ENCODE measurements at regions not wholly inside any gene's neighbourhood (a gene's known extent, or its start where the extent isn't known, plus 50 kb on each side); places are given as distances from the start of the nearest gene placed in this dataset.

DNA sequence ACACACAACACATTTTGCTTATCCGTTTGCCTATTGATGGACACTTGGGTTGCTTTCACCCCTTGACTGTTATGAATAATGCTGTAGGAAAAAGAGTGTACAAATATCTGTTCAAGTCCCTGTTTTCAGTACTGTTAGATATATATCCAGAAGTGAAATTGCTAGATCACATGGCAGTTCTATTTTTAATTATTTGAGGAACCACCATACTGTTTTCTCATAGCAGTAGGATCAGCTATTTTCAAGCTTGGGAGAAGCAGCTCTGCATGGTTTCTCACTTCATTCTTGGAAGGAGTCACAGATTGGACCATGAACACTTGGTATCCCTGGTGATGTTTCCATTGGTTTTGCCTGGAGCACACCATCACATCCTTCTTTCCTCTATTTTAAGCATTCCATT is 114.4 kb upstream of the ZP4 start:
- intact Hi-C loops (cut with micrococcal nuclease): no loop called here
- Mint-ChIP-seq H3K27ac (no peak overlapping the region), H3K27me3 (no peaks in the 10 kb centered on the region), H3K4me3 (no peak overlapping the region), H3K9me3 (ENCODE audit: insufficient read depth) (peaks cover 2% of the 10 kb centered on the region), H3K4me1 (no peaks in the 10 kb centered on the region)
- H3K79me2 ChIP-seq (ENCODE audit: control insufficient read depth, insufficient read depth, low read length): no peaks in the 10 kb centered on the region
- no peaks in the 10 kb centered on the region for H3K36me3 ChIP-seq (replicated peaks in 1 of 2; ENCODE audit: control extremely low read depth in 1 of 2, control insufficient read depth in 1 of 2, extremely low read depth in 1 of 2, insufficient read depth in 2 of 2, low read length in 1 of 2)
- no peak overlapping the region for H3K4me3 ChIP-seq (ENCODE audit: control extremely low read depth in 1 of 5, extremely low read depth in 1 of 5, insufficient read depth in 1 of 5, low read depth in 2 of 5, low read length in 4 of 5)
- DNase-seq (no peak), ATAC-seq (ENCODE audit: low read depth) (no peak)
- no CpG with 5 or more reads among the region's 1 CpG for WGBS (ENCODE audit: insufficient coverage)
- POLR2A ChIA-PET: no interaction called here
- CTCF ChIA-PET: no interaction called here
- H3K9me3 ChIP-seq (ENCODE audit: control extremely low read depth in 1 of 3, control insufficient read depth in 2 of 3, insufficient read depth in 1 of 3, low read length in 2 of 3): no peaks in the 10 kb centered on the region
- no peak overlapping the region for H2AFZ ChIP-seq (ENCODE audit: insufficient read depth, low read depth, low read length, poor library complexity, severe bottlenecking)
- H3K27ac ChIP-seq (ENCODE audit: low read length in 2 of 2): no peak overlapping the region
- TF ChIP-seq CTCF (IDR thresholded peaks at IDR 0.05): no peak
- TF ChIP-seq EZH2 (IDR thresholded peaks at IDR 0.05; ENCODE audit: borderline replicate concordance, insufficient read depth, low read depth, low read length, poor library complexity, severe bottlenecking): no peak
- H3K9ac ChIP-seq (ENCODE audit: low read length): no peak overlapping the region
- H3K4me2 ChIP-seq (replicated peaks; ENCODE audit: low read depth, low read length, poor library complexity, severe bottlenecking): no peak overlapping the region
- no peaks in the 10 kb centered on the region for H4K20me1 ChIP-seq (ENCODE audit: control insufficient read depth, insufficient read depth, low read length, poor library complexity, severe bottlenecking)
- no peaks in the 10 kb centered on the region for H3K27me3 ChIP-seq (replicated peaks in 1 of 4; ENCODE audit: control extremely low read depth in 1 of 4, control insufficient read depth in 3 of 4, insufficient read depth in 4 of 4, low read length in 3 of 4)
- H3K4me1 ChIP-seq (ENCODE audit: control insufficient read depth in 2 of 2, insufficient read depth in 2 of 2, low read length in 2 of 2): no peaks in the 10 kb centered on the region

DNA sequence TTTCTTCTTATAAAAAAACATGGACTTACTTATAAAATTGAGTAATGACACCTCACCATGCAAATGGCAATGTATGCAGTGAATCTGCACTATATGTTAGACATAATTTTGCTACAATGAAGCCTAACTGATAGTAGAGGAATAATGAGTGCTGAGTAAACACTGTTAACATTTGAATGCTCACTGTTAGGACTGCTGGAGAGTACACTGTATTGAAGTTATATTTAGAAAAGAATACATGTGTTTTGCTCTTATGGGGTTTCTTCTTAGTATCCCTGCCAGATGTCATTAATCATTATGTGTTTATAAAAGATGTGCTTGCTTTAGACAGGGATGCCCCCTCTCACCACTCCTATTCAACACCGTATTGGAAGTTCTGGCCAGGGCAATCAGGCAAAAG is 111.1 kb upstream of the ZP4 start:
- DNase-seq: no peak
- ChIA-PET POLR2A (no interaction called here), CTCF (no interaction called here)
- no peak for ATAC-seq (ENCODE audit: low read depth)
- WGBS (ENCODE audit: insufficient coverage): no CpG with 5 or more reads among the region's 1 CpG
- no peak overlapping the region for H3K4me3 ChIP-seq (ENCODE audit: control extremely low read depth in 1 of 5, extremely low read depth in 1 of 5, insufficient read depth in 1 of 5, low read depth in 2 of 5, low read length in 4 of 5)
- no peaks in the 10 kb centered on the region for H4K20me1 ChIP-seq (ENCODE audit: control insufficient read depth, insufficient read depth, low read length, poor library complexity, severe bottlenecking)
- intact Hi-C loops (cut with micrococcal nuclease): no loop called here
- H3K79me2 ChIP-seq (ENCODE audit: control insufficient read depth, insufficient read depth, low read length): no peaks in the 10 kb centered on the region
- no peaks in the 10 kb centered on the region for H3K27me3 ChIP-seq (replicated peaks in 1 of 4; ENCODE audit: control extremely low read depth in 1 of 4, control insufficient read depth in 3 of 4, insufficient read depth in 4 of 4, low read length in 3 of 4)
- no peak overlapping the region for H3K9ac ChIP-seq (ENCODE audit: low read length)
- H3K36me3 ChIP-seq (replicated peaks in 1 of 2; ENCODE audit: control extremely low read depth in 1 of 2, control insufficient read depth in 1 of 2, extremely low read depth in 1 of 2, insufficient read depth in 2 of 2, low read length in 1 of 2): no peaks in the 10 kb centered on the region
- Mint-ChIP-seq H3K4me3 (no peak overlapping the region), H3K4me1 (no peaks in the 10 kb centered on the region), H3K9me3 (ENCODE audit: insufficient read depth) (peaks cover 2% of the 10 kb centered on the region), H3K27me3 (no peaks in the 10 kb centered on the region), H3K27ac (no peak overlapping the region)
- H3K9me3 ChIP-seq (ENCODE audit: control extremely low read depth in 1 of 3, control insufficient read depth in 2 of 3, insufficient read depth in 1 of 3, low read length in 2 of 3): no peaks in the 10 kb centered on the region
- TF ChIP-seq CTCF (IDR thresholded peaks at IDR 0.05): no peak
- H3K4me2 ChIP-seq (replicated peaks; ENCODE audit: low read depth, low read length, poor library complexity, severe bottlenecking): no peak overlapping the region
- no peaks in the 10 kb centered on the region for H3K4me1 ChIP-seq (ENCODE audit: control insufficient read depth in 2 of 2, insufficient read depth in 2 of 2, low read length in 2 of 2)
- no peak overlapping the region for H3K27ac ChIP-seq (ENCODE audit: low read length in 2 of 2)
- H2AFZ ChIP-seq (ENCODE audit: insufficient read depth, low read depth, low read length, poor library complexity, severe bottlenecking): no peak overlapping the region

Data from B cell (primary cell).